GM18498 (cell line): ENCODE measurements at regions not wholly inside any gene's neighbourhood (a gene's known extent, or its start where the extent isn't known, plus 50 kb on each side); places are given as distances from the start of the nearest gene placed in this dataset.
"Not testable (repeated sequence)": the region's sequence is repeated elsewhere in the genome, so short reads cannot be mapped to it uniquely, and the experiment has no call there.

Source experiments
- ATAC-seq: cut with Tn5 transposase; IDR thresholded peaks from one replicate; pipeline ENCODE4 v1.9.1; 2021; ENCODE audit warnings: mild to moderate bottlenecking, moderate library complexity; ENCODE audit not compliant: unreplicated experiment

DNA sequence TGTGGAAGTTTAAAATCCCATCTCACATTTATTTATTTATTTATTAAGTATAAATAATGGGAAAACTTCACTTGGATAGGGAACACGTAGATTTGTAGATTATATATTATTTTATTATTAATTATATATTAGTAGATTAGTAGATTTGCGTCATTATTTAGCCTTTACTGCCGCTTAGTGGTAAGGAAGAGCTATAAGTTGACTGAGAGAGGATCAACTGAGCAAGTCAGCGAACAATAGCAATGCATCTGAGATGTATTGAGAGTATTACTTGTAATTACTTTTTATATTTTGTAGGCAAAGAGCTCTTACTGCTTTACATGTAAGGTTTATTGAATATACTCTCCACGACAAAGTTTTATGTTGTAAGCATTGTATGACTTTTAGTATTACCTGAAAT lies 244.5 kb upstream of the ANKRD30A start:
- ATAC-seq: no peak

DNA sequence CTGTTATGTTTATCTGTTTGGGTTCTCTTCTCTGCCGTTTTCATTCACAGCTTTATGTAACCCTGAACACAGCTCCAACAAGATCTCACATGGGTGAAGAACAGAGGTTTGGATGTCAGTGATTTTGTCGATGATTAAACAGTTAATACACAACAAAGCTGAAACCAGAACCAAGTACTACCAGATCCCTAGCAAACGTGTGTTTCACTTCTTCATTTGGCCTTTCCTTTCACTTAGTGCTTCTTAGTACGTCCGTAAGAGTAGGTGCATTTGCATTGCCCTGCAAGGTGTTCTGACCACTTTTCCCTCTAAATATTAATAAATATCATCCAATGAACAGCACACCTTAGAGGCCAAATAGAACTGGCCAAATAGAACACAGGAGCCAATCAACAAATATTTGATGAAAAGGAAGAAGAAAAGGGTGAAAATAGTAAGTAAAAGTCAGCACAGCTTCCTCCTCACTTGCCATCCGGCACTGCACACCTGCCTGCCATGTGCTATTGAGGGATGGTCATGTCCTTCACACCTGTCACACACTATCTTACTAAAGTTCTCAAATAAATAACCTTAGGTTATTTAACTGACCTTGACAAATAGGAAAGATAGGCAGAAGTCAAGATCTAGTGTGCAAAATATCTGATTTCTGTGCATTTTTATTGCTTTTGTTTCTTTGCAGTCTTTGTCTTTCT lies 252.6 kb upstream of the ANKRD30A start:
- peak; percentile 97 for ATAC-seq

DNA sequence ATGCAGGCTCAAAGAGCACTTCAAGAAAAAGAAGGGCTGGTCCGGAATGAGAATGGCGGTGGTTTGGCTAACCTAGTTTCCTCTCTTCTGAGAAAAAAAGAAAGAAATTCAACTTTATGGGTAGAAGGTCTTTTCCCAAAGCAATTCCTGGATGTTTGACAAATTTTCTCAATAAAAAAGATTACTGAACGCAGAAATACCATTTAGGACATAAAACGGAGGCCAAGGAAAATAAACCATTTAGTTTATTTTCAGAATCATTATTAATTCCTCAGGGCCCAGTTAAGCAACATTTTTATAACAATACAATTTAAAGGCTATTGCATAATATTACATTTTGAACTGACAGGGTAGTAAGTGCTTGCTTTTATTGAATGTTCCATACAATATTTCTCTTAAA lies 284.6 kb upstream of the ANKRD30A start:
- no peak for ATAC-seq

DNA sequence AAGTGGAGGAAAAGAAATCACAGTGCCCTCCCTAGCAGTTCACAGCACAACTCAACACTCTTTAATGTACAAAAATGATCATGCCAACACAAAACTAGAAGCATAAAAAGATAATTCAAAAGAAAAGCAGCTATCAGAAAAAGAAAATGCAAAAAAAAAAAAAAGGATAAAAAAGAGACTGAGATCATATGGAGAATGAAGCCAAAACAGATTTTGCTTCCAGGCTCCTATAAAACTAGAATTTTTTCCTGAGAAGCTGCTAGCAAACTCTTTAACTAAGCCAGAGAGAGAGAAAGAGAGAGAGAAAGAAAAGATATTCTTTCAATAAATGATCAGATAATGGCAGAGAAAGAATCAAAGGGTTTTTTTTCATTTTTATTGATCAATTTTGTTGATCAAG lies 288.0 kb upstream of the ANKRD30A start:
- no peak for ATAC-seq

DNA sequence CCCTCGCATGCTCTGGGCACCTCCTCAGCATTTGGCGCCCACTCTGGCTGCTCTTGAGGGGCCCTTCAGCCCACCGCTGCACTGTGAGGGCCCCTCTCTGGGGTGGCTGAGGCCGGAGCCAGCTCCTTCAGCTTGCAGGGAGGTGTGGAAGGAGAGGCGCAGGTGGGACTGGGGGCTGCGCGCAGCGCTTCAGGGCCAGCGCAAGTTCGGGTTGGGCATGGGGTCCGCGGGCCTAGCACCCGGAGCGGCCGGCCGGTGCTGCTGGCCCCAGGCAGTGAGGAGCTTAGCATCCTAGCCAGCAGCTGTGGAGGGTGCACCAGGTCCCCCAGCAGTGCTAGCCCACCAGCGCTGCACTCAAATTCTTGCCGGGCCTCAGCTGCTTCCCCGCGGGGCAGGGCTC lies 305.6 kb upstream of the ANKRD30A start:
- ATAC-seq: no peak

DNA sequence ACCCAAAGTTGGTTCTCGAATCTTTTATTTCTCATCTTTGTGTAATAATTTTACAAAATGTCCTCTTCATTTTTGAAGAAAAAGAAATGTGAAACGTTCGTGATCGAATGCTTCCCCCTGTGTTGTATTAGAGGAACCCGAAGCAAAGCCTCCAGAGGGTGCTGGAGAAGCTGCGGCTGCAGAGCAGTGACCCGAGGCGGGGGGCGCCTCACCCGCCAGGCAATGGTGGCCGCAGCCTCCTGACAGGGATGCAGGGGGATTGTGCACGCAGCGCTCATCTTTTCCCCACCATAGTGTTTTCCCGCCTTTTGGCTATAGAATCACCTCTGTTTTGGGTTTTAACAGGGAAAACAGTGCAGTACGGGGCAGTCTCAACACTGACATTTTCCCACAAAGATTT lies 307.5 kb upstream of the ANKRD30A start:
- ATAC-seq: no peak

DNA sequence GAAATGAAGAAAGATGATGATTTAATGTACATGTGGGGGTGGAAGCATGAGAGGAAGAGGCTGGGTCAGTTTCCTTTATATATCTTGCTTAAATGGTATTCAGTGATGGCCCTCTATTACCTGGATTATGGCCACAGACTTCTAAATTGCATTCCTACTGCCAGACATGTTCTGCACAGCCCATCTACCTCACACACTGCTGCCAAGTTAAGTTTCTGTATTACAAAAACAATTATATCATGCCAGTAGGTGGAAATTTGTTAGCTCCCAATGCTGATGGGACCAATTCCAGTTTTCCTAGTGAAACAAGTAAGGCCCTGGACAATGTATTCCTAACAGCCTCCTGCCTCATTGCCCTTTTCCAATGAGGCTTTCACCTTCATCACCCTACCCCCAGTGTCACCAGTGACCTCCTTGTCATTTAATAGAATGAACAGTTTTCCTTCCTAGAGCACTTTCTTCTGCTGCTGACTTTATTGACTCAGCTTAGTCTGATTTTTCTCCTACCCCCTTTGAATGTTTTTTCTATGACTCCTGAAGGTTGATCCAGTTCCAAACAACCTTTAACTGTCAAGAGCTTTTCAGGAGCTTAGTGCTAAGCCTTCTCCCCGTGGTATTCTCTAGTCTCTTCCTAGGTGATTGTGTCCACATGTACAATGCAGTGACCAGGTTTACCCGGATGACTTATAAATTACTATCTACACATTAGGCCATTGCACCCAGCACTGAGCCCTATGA lies 316.6 kb upstream of the ANKRD30A start:
- ATAC-seq: no peak

DNA sequence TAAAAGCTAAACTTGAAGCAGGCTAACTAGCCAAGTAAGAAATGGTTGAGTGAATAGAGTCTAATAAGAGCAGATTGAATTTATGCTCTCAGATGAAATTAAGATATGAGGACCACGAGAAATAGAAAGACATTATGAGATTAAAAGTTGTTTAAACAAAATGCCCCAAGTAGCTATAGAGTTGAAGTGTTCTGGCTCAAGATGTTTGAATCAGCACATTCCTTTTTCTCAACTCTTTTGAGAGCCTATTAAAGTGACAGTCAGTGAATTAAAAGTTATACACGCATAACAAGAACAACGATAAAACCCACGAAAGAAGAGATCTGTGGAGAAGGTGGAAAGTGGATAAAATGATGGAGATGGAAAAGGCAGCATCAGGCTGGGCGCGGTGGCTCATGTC lies 322.2 kb upstream of the ANKRD30A start:
- ATAC-seq: no peak

DNA sequence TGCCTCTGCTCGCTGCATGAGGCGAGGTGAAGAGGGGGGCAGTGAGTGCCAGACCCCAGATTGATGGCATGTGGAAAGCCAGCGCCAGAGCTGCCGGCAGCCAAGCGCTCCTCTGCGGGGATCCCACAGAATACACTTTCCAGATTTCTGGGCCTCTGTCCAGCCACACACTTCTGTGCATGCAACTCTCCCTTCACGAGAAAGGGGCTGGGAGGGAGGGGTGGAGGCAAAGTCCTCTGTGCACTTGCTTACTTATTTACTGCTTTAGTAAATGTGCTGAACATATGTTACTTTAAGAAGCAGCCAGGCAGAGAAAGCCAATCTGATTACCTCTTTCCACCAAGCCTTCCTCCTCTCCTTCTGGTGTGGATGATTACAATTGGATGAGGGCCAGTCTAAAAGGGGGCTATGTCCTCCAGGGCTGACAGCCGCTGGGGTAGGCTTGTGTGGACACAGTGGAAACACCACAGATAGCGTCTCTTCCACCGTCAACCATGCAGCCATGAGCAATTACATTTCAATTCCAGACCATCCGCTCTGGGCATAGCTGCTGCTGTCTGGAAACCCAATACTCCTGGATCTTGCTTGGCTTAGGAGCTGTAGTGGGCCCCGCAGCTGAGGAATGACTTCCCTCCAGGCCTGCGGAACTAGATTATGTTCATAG lies 322.8 kb upstream of the ANKRD30A start:
- ATAC-seq: no peak

DNA sequence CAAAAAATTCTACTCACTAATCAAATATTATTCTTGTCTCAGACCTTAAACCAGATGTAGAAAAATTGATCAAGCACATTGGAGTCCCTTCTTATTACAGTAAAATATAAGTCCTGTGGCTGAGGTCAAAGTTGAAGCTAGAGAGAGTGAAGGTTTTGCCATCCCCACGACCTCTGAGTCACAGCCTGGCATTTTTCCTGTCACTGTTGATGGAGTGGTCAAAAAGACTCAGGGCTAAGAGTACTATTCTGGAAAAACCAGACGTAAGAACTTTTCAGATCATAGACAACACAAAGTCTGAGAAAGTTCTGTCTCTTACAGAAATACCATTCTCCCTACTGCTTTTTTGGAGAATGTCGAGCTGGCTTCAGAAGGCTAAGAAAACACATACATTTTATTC lies 323.7 kb upstream of the ANKRD30A start:
- no peak for ATAC-seq

DNA sequence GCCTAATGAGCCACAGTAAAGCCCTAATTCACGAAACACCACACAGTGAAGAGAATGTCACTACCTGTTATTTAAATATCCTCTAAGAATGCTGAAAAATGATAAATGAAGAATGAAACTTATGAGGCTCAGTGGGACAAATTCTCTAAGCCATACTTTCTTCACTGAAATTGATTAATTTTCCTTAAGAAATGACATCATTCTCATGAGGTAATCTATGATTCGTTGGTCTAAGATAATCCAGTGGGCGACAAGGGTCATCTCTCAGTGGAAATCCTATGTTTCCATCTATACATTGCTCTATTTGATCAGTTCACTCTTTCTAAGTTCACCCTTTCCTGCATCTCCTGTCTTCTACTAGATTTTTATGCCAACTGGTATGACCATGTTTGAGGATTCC lies 330.4 kb upstream of the ANKRD30A start:
- no peak for ATAC-seq

DNA sequence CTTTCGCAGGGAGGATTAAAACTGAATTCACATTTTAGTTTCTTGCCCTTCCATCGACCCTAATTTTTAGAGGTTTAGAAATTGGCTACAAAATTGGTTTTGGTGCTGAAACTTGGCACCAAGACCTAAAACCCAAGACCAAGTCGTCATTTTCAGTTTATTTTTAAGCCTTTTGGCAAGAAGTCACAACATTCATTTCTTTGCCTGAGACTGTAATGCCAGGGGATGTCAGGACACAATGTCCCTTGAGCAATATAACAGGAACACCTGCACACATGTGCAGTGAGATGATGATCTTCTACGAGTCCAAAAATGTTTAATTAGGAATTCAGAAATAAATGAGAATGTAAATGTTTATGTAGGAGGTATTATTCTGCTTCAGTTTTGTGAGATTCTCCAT lies 335.4 kb upstream of the ANKRD30A start:
- ATAC-seq: no peak

DNA sequence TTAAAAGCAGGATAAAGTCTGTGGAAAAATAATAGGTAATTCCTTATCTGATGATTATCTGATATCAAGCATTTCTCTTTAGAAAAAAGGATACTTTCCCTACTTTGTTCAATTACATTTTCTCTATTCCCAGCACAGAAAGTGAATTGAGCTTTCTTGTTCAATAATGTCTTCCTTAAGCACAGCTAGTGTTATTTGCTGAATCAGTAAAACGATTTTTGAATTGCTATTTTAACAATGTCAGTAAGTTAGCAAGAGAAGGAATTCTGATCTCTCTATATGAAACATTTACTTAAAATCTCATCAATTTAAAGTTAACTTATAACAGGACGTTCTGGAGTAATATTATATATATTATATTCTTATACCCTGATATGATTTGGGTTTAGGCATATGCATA lies 337.2 kb upstream of the ANKRD30A start:
- ATAC-seq: no peak

DNA sequence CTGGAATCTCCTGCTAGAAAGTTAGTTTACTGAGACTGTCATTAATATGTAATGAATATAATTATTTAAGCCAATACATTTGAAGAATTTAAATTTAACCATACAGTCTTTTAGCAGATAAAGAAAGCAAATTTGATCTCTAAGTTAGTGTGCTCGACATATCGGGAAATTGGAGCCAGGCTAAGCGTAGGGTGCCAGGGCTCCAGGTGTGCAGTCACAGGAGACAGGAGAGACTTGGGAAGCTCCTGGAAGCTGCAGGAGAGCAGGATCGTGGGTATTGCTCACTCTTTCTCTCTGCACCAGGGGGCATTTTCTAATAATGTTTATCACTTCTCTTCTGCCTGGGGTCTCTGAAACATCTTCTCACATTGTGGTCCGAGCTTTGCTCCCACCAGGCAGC lies 342.0 kb upstream of the ANKRD30A start:
- no peak for ATAC-seq

DNA sequence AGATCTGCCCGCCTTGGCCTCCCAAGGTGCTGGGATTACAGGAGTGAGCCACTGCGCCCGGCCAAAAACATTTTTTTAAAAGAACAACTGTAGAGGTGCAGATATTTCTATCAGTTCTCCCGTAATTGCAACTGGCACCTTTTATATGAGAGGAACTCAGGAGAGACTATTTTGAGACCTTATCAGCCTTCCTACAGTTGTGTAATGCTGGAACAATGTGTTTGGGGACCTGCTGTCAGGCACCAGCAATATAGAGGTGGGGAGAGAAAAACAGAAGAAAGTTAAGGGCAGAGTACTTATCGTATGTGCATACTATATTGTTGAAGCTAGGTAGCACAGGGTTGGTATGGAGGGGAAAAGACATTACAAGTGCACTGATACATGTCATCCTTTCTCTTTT lies 343.8 kb upstream of the ANKRD30A start:
- no peak for ATAC-seq

DNA sequence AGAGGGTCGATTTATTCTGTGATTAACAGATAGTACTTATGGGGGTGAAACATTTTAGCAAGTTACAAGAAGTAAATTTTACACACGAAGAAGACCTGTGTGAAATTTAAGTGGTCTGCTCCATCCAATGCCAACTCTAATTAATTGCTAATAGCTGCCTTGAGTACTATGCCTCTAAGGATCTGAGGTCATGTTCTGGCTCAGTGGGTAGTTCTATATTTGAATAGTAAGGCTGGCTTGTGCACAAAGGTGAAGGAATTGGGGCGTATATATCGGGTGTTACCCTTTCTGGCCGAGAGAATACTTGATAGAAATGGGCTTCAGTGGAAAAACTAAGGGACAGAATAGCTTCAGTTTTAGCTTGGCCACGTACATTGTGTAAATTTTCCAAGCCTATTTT lies 345.2 kb upstream of the ANKRD30A start:
- no peak for ATAC-seq

DNA sequence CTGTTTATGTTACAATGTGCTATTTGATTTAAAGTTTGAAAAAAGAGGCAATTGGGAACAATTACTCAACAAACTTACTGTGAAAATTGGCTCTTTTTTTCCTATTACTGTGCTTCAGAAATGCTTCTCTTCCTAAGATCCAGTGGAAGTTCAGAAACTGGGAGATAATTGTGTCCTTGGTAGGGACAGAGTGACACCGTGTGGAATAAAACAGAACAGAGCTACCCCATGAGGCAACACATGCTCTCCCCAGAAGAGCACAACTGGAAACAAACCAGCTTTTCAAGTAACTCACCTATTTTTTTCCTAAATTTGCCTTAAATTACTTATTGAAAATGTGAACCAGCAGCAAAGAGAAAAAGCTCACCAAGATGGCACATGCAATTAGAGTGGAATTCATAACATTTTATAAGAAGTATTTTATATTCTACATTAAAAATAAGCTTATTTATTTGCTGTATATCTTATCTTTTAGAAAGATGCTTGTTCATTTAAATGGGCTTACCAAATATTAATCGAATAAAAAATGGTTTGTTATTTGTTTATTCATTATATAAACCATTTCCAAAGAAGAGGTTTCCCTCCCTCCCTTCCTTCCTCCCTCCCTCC lies 346.1 kb upstream of the ANKRD30A start:
- no peak for ATAC-seq

DNA sequence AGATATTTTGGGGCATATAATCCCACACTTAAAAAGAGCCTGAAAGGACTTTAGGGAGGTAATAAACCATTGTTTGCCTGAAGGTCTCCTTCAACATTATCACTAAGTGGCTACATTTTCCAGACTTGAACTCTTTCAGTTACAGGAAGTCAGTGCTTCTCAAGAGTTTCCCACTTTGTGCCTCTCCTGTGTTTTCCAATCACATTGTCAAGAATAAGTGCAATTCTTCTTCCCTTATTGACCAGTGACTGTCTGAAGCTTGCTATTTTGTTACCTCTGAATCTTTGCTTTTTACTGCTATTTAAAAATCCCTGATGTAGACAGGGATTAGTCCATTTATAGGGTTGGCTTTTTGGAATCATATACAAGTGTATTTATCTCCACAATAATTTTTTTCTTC lies 346.7 kb upstream of the ANKRD30A start:
- ATAC-seq: no peak

DNA sequence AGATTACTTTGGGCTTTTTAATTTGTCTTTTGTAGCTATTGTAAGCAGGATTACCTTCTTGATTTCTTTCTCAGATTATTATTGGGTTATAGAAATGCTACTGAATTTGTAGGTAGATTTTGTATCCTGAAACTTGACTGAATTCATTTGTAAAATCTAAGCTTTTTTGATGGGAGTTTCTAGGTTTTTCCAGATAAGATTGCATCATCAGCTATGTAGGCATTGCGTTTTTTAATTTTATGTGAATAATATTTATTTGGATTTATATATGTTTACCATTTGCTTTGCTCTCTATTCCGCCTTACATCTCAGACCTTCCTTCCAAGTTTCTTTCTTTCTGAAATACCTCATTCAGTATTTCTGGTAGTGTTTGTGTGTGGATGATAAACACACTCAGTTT lies 351.7 kb upstream of the ANKRD30A start:
- ATAC-seq: no peak

DNA sequence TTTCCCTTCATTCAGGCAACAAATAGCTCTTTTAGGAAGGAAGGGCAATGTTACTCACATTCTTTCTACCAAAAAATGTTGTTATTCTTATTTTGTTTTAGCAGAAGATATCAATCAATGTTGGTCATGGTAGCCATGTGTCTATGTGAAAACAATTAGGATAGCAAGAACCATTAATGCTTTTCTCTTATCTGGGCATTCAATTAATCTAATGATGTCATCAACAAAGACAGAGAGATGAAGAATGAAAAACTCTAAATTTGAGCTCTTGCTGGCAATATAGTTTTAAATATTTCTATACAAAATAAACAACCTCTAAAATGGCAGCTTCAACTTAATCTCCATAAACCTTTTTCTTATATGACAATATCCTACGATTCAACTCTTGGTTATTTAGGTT lies 353.7 kb upstream of the ANKRD30A start:
- no peak for ATAC-seq

DNA sequence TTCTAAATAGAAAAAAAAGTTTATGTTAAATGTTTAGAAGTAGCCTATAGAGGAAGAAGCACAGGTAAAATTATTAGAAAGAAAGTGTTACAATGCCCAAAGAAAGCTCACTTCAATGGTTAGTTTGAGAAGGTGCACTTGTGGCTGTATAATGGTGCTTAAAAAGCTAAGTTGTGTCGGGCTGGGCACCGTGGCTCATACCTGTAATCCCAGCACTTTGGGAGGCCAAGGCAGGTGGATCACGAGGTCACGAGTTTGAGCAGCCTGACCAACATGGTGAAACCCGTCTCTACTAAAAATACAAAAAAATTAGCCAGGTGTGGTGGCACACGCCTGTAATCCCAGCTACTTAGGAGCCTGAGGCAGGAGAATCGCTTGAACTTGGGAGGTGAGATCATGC lies 355.7 kb upstream of the ANKRD30A start:
- ATAC-seq: not testable (repeated sequence)

DNA sequence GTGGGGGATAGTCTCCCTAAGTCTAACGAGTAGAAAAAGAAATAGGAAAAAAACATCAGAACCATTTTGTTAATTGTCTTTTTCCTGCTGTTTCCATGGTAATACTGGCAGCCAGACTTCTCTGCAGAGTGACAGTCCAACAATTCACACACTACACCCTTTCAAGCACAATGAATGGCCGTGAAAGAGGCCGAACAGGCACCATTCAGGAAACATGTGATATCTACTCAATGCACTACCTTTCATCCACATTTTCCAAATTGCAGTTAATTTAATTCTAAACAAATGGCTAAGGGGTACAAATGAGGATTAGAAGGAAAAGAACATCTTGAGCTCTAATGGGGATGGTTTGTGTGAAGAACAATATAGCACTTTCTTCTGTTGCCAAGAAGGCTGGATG lies 358.5 kb upstream of the ANKRD30A start:
- no peak for ATAC-seq
